Endodermal cell (in vitro differentiated cells): ENCODE measurements at regions not wholly inside any gene's neighbourhood (a gene's known extent, or its start where the extent isn't known, plus 50 kb on each side); places are given as distances from the start of the nearest gene placed in this dataset.
A peak's percentile ranks its signal among the peaks of the same experiment; 100 is the strongest.

Experiments
- DNase-seq: peaks from one replicate; pipeline ENCODE4 v3.0.0-alpha.2; 2017
- H3K27ac ChIP-seq: 2 replicates; pipeline ENCODE4 v1.5.1; 2013; ENCODE audit warnings: mild to moderate bottlenecking, low read depth, low read length, moderate library complexity
- H3K27me3 ChIP-seq: 2 replicates; pipeline ENCODE4 v1.6.1; 2013; ENCODE audit warnings: mild to moderate bottlenecking, low read length, moderate library complexity; ENCODE audit not compliant: insufficient read depth, control insufficient read depth, poor library complexity, severe bottlenecking
- H3K36me3 ChIP-seq: 2 replicates; pipeline ENCODE4 v1.7.0; 2013; ENCODE audit warnings: mild to moderate bottlenecking, low read length, moderate library complexity; ENCODE audit not compliant: control insufficient read depth, insufficient read depth
- H3K4me1 ChIP-seq: one replicate; pipeline ENCODE4 v1.7.0; 2013; ENCODE audit warnings: low read length; ENCODE audit not compliant: control insufficient read depth, insufficient read depth
- H3K4me3 ChIP-seq: 2 replicates; pipeline ENCODE4 v1.5.1; 2013; ENCODE audit warnings: mild to moderate bottlenecking, low read length, moderate library complexity
- H3K9ac ChIP-seq: 2 replicates; pipeline ENCODE4 v1.6.1; 2013; ENCODE audit warnings: mild to moderate bottlenecking, low read length, moderate library complexity; ENCODE audit not compliant: poor library complexity, severe bottlenecking; ENCODE audit errors: extremely low read depth
- H3K9me3 ChIP-seq: 2 replicates; pipeline ENCODE4 v1.6.1; 2013; ENCODE audit warnings: mild to moderate bottlenecking, low read length, moderate library complexity; ENCODE audit not compliant: control insufficient read depth
- H3K27ac Mint-ChIP-seq: 2 replicates; pipeline ENCODE4 v1.8.0; 2020; ENCODE audit warnings: mixed read lengths
- H3K27me3 Mint-ChIP-seq: 2 replicates; pipeline ENCODE4 v1.8.0; 2021; ENCODE audit warnings: mild to moderate bottlenecking, mixed read lengths; ENCODE audit not compliant: insufficient read depth
- H3K36me3 Mint-ChIP-seq: 2 replicates; pipeline ENCODE4 v1.8.0; 2020; ENCODE audit warnings: low read depth, mixed read lengths
- H3K4me1 Mint-ChIP-seq: 2 replicates; pipeline ENCODE4 v1.8.0; 2020; ENCODE audit warnings: mixed read lengths
- H3K4me3 Mint-ChIP-seq: 2 replicates; pipeline ENCODE4 v1.8.0; 2020; ENCODE audit warnings: mild to moderate bottlenecking, moderate library complexity, mixed read lengths
- H3K9me3 Mint-ChIP-seq: 2 replicates; pipeline ENCODE4 v1.8.0; 2020; ENCODE audit warnings: mild to moderate bottlenecking, mixed read lengths
- WGBS, 2 experiments: methylation state at CpG; one replicate each; pipeline versions ENCODE4 v1.1.5 to v1.1.7; 2013; ENCODE audit warnings: missing lambda C conversion rate in 2 of 2, mixed read lengths in 1 of 2; ENCODE audit not compliant: insufficient coverage in 1 of 2, insufficient read length in 1 of 2; 5-methylcytosine and 5-hydroxymethylcytosine counted together
- TF ChIP-seq, protein P1 (sequence below): fragments of 200-600 bp; sonication (generic); conservative IDR thresholded peaks from 2 replicates; pipeline ENCODE4 v1.5.0; 2021; ENCODE audit warnings: antibody characterized with exemption, mild to moderate bottlenecking

DNA sequence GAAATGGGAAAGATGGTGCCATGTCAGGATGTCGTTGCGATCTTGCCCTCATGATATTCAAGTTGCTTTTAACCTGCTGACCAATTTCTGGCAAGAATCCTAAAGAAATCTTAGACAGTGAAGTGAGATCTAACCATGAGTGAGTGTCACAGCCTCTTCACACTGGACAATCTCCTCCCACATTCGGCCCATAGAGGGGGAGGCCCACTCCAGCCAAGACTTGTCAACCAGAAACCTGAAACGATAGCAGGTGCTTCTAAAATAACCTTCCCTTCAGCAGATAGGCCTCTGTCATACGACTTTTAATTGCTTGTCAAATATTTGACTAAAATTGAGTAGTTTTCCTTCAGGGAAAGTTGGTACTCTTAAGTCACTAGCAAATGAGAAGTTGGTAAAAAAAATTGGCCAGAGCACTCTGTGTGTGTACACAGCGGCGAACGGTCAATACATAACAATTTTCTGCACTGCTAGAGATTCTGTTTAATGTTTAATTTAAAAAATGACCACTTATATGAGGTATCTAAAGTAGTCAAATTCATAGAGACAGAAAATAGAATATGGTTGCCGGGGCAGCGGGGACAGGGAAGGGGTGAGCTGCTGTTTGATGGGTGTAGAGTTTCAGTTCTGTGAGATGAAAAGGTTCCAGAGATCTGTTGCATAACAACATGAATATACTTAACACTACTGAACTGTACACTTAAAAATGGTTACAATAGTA lies 110.2 kb downstream of the VAPA start:
- Histone ChIP-seq H3K4me3 (no peak overlapping the region), H3K27me3 (peaks cover 6% of the 10 kb centered on the region), H3K36me3 (no peaks in the 10 kb centered on the region), H3K27ac (no peak overlapping the region), H3K9ac (no peak overlapping the region), H3K4me1 (no peaks in the 10 kb centered on the region), H3K9me3 (peaks cover 6% of the 10 kb centered on the region)
- no peak overlapping the region for H3K27ac Mint-ChIP-seq
- no peaks in the 10 kb centered on the region for H3K36me3 Mint-ChIP-seq
- H3K4me3 Mint-ChIP-seq = no peak overlapping the region
- DNase-seq = peak; percentile 12
- WGBS, 2 experiments = 69 to 95% methylated on average over 2 to 10 of the region's 10 CpGs
- peaks cover 9% of the 10 kb centered on the region for H3K4me1 Mint-ChIP-seq
- H3K9me3 Mint-ChIP-seq = peaks cover 4% of the 10 kb centered on the region
- peaks cover 14% of the 10 kb centered on the region for H3K27me3 Mint-ChIP-seq
- TF ChIP-seq, protein P1, sequence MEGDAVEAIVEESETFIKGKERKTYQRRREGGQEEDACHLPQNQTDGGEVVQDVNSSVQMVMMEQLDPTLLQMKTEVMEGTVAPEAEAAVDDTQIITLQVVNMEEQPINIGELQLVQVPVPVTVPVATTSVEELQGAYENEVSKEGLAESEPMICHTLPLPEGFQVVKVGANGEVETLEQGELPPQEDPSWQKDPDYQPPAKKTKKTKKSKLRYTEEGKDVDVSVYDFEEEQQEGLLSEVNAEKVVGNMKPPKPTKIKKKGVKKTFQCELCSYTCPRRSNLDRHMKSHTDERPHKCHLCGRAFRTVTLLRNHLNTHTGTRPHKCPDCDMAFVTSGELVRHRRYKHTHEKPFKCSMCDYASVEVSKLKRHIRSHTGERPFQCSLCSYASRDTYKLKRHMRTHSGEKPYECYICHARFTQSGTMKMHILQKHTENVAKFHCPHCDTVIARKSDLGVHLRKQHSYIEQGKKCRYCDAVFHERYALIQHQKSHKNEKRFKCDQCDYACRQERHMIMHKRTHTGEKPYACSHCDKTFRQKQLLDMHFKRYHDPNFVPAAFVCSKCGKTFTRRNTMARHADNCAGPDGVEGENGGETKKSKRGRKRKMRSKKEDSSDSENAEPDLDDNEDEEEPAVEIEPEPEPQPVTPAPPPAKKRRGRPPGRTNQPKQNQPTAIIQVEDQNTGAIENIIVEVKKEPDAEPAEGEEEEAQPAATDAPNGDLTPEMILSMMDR = no peak

DNA sequence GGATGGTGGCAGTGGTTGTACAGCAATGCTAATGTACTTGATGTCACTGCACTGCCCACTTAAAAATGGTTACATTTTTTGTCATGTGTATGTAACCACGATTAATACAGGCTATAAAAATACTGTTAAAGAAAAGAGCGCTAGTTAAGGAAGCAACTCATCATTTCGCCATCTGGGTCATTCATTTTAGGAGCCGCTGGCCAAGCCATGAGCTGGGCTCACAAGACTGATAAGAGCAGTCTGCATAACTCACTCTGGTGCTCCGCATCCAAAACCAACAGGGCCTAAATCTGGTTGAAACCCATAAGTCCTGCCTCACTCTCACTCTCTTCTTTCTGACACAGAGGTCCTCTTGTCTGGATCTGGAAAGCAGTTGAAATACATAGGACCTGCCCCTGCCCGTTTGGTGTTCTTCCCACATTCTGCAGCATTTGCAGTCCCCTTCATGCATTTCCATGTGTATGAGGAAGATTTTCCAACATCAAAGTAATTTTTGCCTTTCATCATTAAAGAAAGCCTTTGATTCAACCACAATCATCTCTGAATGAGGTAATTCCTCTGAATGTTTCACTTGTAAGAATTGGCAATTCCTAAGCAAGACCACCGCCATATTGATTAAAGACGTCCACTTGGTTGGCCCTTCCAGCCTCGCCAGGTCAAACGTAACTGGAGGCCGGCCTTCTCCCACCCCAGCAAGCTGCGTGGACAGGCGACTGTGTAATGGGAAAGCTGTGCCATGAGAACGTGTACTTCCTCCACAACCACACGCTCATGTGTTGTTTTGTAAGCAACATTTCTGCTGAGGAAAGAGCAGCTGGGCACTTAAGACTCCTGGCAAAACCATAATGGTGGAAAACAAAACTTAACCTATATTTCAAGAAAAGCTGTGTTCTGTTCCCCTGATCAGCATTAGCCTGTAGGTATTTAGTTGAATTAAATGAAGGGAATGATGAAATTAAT lies 112.2 kb downstream of the VAPA start:
- Histone ChIP-seq H3K4me3 (no peak overlapping the region), H3K27me3 (peaks cover 6% of the 10 kb centered on the region), H3K36me3 (no peaks in the 10 kb centered on the region), H3K9me3 (peaks cover 6% of the 10 kb centered on the region), H3K4me1 (no peaks in the 10 kb centered on the region), H3K9ac (no peak overlapping the region), H3K27ac (no peak overlapping the region)
- H3K4me1 Mint-ChIP-seq = peaks cover 9% of the 10 kb centered on the region
- no peak overlapping the region for H3K27ac Mint-ChIP-seq
- H3K27me3 Mint-ChIP-seq = peaks cover 21% of the 10 kb centered on the region
- H3K9me3 Mint-ChIP-seq = peaks cover 4% of the 10 kb centered on the region
- no peaks in the 10 kb centered on the region for H3K36me3 Mint-ChIP-seq
- H3K4me3 Mint-ChIP-seq = no peak overlapping the region
- peak; percentile 18 for DNase-seq
- WGBS, 2 experiments = 90 to 94% methylated on average over 14 to 15 of the region's 15 CpGs
- TF ChIP-seq, protein P1 = no peak

DNA sequence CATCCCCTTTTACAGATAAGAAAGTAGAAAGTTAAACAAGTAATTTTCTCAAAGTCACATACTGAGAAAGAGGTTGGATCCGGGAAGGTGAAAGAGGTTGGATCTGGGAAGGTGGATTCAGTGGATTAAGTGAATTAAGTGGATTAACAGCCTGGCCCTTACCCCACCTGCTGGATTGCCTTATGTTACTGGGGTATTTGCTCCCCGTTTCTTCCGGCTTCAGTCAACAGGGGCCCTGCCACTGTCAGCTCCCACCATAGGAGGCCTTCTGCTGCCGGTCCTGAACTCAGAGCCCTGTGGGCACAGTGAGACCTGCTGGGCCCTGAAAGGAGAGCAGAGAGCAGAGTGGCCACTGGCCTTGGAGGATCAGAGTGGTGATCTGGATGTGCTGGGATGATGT lies 113.2 kb downstream of the VAPA start:
- peak; percentile 2 for DNase-seq
- Mint-ChIP-seq H3K4me1 (peaks cover 9% of the 10 kb centered on the region), H3K9me3 (peaks cover 4% of the 10 kb centered on the region), H3K36me3 (no peaks in the 10 kb centered on the region), H3K27me3 (peaks cover 21% of the 10 kb centered on the region), H3K27ac (no peak overlapping the region), H3K4me3 (no peak overlapping the region)
- no peaks in the 10 kb centered on the region for H3K4me1 ChIP-seq
- H3K27ac ChIP-seq = no peak overlapping the region
- no peak overlapping the region for H3K4me3 ChIP-seq
- no peaks in the 10 kb centered on the region for H3K36me3 ChIP-seq
- peaks cover 6% of the 10 kb centered on the region for H3K27me3 ChIP-seq
- peaks cover 6% of the 10 kb centered on the region for H3K9me3 ChIP-seq
- TF ChIP-seq, protein P1 = no peak
- WGBS, 2 experiments = 92 to 100% methylated on average over 1 to 4 of the region's 4 CpGs
- no peak overlapping the region for H3K9ac ChIP-seq
